Stimulated activated naive CD8-positive, alpha-beta T cell treated with anti-CD3 and anti-CD28 coated beads, Interleukin-15, amount 100 ng/mL, for 72 hours (primary cell): ENCODE measurements at regions not wholly inside any gene's neighbourhood (a gene's known extent, or its start where the extent isn't known, plus 50 kb on each side); places are given as distances from the start of the nearest gene placed in this dataset.

Experiments
- ATAC-seq: fragments of 150-1000 bp; cut with Tn5 transposase; 2 replicates; pipeline ENCODE4 v1.10.0; 2021; ENCODE audit warnings: mild to moderate bottlenecking, moderate library complexity
- DNase-seq, 2 donors: peaks; one replicate each; pipeline ENCODE4 v3.0.0; 2021 to 2022
- H3K27ac Mint-ChIP-seq, 2 donors: one replicate each; pipeline ENCODE4 v1.8.0; 2022; ENCODE audit warnings: mild to moderate bottlenecking in 2 of 2, mixed read lengths in 2 of 2, moderate library complexity in 2 of 2
- H3K27me3 Mint-ChIP-seq: one replicate; pipeline ENCODE4 v1.8.0; 2022; ENCODE audit warnings: mixed read lengths
- H3K4me1 Mint-ChIP-seq: one replicate; pipeline ENCODE4 v1.8.0; 2022; ENCODE audit warnings: mild to moderate bottlenecking, mixed read lengths
- H3K4me3 Mint-ChIP-seq, 2 donors: one replicate each; pipeline ENCODE4 v1.8.0; 2022; ENCODE audit warnings: mild to moderate bottlenecking in 2 of 2, mixed read lengths in 2 of 2, moderate library complexity in 1 of 2
- H3K9me3 Mint-ChIP-seq, 2 donors: one replicate each; pipeline ENCODE4 v1.8.0; 2022; ENCODE audit warnings: mixed read lengths in 2 of 2

GRCh38 chr1:83761167-83762038, 237.5 kb downstream of the TTLL7 start:
- Mint-ChIP-seq H3K9me3 (no peaks in the 10 kb centered on the region), H3K4me1 (peaks cover 8% of the 10 kb centered on the region), H3K27me3 (peaks cover 7% of the 10 kb centered on the region), H3K27ac (no peak overlapping the region), H3K4me3 (no peak overlapping the region)
- ATAC-seq (peak; percentile 93), DNase-seq (peak; percentile 8 to 30)

GRCh38 chr1:83760226-83761021, 238.5 kb downstream of the TTLL7 start:
- no peak overlapping the region for H3K4me3 Mint-ChIP-seq
- DNase-seq, result no peak
- no peak overlapping the region for H3K27ac Mint-ChIP-seq
- ATAC-seq, result no peak
- H3K9me3 Mint-ChIP-seq, result no peaks in the 10 kb centered on the region
- H3K27me3 Mint-ChIP-seq, result peaks cover 7% of the 10 kb centered on the region
- H3K4me1 Mint-ChIP-seq, result peaks cover 8% of the 10 kb centered on the region

GRCh38 chr1:83756984-83757717, 241.8 kb downstream of the TTLL7 start:
- Mint-ChIP-seq H3K4me1 (peaks cover 8% of the 10 kb centered on the region), H3K4me3 (no peak overlapping the region), H3K9me3 (no peaks in the 10 kb centered on the region), H3K27ac (no peak overlapping the region), H3K27me3 (peaks cover 7% of the 10 kb centered on the region)
- ATAC-seq (no peak), DNase-seq (no peak)

- H3K9me3 Mint-ChIP-seq, result peaks cover 4 to 7% of the 10 kb centered on the region in 2 donors
- ATAC-seq, result no peak
- DNase-seq, result no peak
- H3K27ac Mint-ChIP-seq, result no peak overlapping the region
- H3K4me3 Mint-ChIP-seq, result no peak overlapping the region
- no peaks in the 10 kb centered on the region for H3K27me3 Mint-ChIP-seq
- H3K4me1 Mint-ChIP-seq, result no peaks in the 10 kb centered on the region
Measured at GRCh38 chr1:83751602-83752001, 247.3 kb downstream of the TTLL7 start.

GRCh38 chr1:83750201-83750600, 248.7 kb downstream of the TTLL7 start:
- Mint-ChIP-seq H3K27me3 (no peaks in the 10 kb centered on the region), H3K27ac (no peak overlapping the region), H3K4me3 (no peak overlapping the region), H3K4me1 (no peaks in the 10 kb centered on the region), H3K9me3 (peaks cover 4 to 7% of the 10 kb centered on the region in 2 donors)
- no peak for DNase-seq
- no peak for ATAC-seq

- H3K4me3 Mint-ChIP-seq, result no peak overlapping the region
- DNase-seq (no peak), ATAC-seq (no peak)
- peaks cover 4 to 7% of the 10 kb centered on the region in 2 donors for H3K9me3 Mint-ChIP-seq
- H3K4me1 Mint-ChIP-seq, result no peaks in the 10 kb centered on the region
- H3K27me3 Mint-ChIP-seq, result no peaks in the 10 kb centered on the region
- H3K27ac Mint-ChIP-seq, result no peak overlapping the region
Measured at GRCh38 chr1:83747853-83748482, 251.0 kb downstream of the TTLL7 start.

- no peak overlapping the region for H3K27ac Mint-ChIP-seq
- H3K27me3 Mint-ChIP-seq, result no peaks in the 10 kb centered on the region
- H3K9me3 Mint-ChIP-seq, result peaks cover 0 to 2% of the 10 kb centered on the region in 2 donors
- DNase-seq (no peak), ATAC-seq (no peak)
- no peaks in the 10 kb centered on the region for H3K4me1 Mint-ChIP-seq
- no peak overlapping the region for H3K4me3 Mint-ChIP-seq
Measured at GRCh38 chr1:83746234-83746633, 252.7 kb downstream of the TTLL7 start.

- ATAC-seq, result no peak
- no peaks in the 10 kb centered on the region for H3K27me3 Mint-ChIP-seq
Measured at GRCh38 chr1:83742446-83742845, 256.5 kb downstream of the TTLL7 start.

GRCh38 chr1:83741770-83742169, 257.2 kb downstream of the TTLL7 start:
- H3K27me3 Mint-ChIP-seq, result no peaks in the 10 kb centered on the region
- H3K4me3 Mint-ChIP-seq, result no peak overlapping the region
- no peaks in the 10 kb centered on the region for H3K4me1 Mint-ChIP-seq
- H3K9me3 Mint-ChIP-seq, result no peaks in the 10 kb centered on the region
- ATAC-seq, result no peak
- no peak for DNase-seq
- H3K27ac Mint-ChIP-seq, result peak overlapping the region in 1 of 2 donors; percentile 26

More at GRCh38 chr1:83742446-83742845, 256.5 kb downstream of the TTLL7 start:
- no peak for DNase-seq
- H3K9me3 Mint-ChIP-seq, result no peaks in the 10 kb centered on the region
- no peaks in the 10 kb centered on the region for H3K4me1 Mint-ChIP-seq
- H3K27ac Mint-ChIP-seq, result no peak overlapping the region
- H3K4me3 Mint-ChIP-seq, result no peak overlapping the region

- no peaks in the 10 kb centered on the region for H3K4me1 Mint-ChIP-seq
- no peak overlapping the region for H3K27ac Mint-ChIP-seq
- no peak for DNase-seq
- no peaks in the 10 kb centered on the region for H3K27me3 Mint-ChIP-seq
- no peaks in the 10 kb centered on the region for H3K9me3 Mint-ChIP-seq
- ATAC-seq, result no peak
- H3K4me3 Mint-ChIP-seq, result no peak overlapping the region
Measured at GRCh38 chr1:83741348-83741747, 257.6 kb downstream of the TTLL7 start.

- H3K4me3 Mint-ChIP-seq, result no peak overlapping the region
- no peaks in the 10 kb centered on the region for H3K27me3 Mint-ChIP-seq
- H3K27ac Mint-ChIP-seq, result no peak overlapping the region
- DNase-seq, result no peak
- H3K9me3 Mint-ChIP-seq, result no peaks in the 10 kb centered on the region
- no peak for ATAC-seq
- no peaks in the 10 kb centered on the region for H3K4me1 Mint-ChIP-seq
Measured at GRCh38 chr1:83735526-83735925, 263.4 kb downstream of the TTLL7 start.

- no peaks in the 10 kb centered on the region for H3K4me1 Mint-ChIP-seq
- H3K9me3 Mint-ChIP-seq, result no peaks in the 10 kb centered on the region
- DNase-seq (no peak), ATAC-seq (no peak)
- H3K4me3 Mint-ChIP-seq, result no peak overlapping the region
- no peaks in the 10 kb centered on the region for H3K27me3 Mint-ChIP-seq
- peak overlapping the region in 1 of 2 donors; percentile 61 for H3K27ac Mint-ChIP-seq
Measured at GRCh38 chr1:83734420-83734819, 264.5 kb downstream of the TTLL7 start.

- H3K27ac Mint-ChIP-seq, result no peak overlapping the region
- no peak for DNase-seq
- no peak for ATAC-seq
- no peaks in the 10 kb centered on the region for H3K4me1 Mint-ChIP-seq
- H3K27me3 Mint-ChIP-seq, result no peaks in the 10 kb centered on the region
- H3K9me3 Mint-ChIP-seq, result no peaks in the 10 kb centered on the region
- H3K4me3 Mint-ChIP-seq, result no peak overlapping the region
Measured at GRCh38 chr1:83725735-83726360, 273.1 kb downstream of the TTLL7 start.

- peak overlapping the region in 1 of 2 donors; percentile 30 for H3K27ac Mint-ChIP-seq
- H3K27me3 Mint-ChIP-seq, result no peaks in the 10 kb centered on the region
- no peak for DNase-seq
- peaks cover 0 to 8% of the 10 kb centered on the region in 2 donors for H3K9me3 Mint-ChIP-seq
- H3K4me3 Mint-ChIP-seq, result no peak overlapping the region
- H3K4me1 Mint-ChIP-seq, result no peaks in the 10 kb centered on the region
- ATAC-seq, result peak; percentile 53
Measured at GRCh38 chr1:83718338-83718737, 280.6 kb downstream of the TTLL7 start.

- Mint-ChIP-seq H3K27me3 (no peaks in the 10 kb centered on the region), H3K4me1 (no peaks in the 10 kb centered on the region), H3K27ac (no peak overlapping the region), H3K9me3 (peaks cover 4 to 13% of the 10 kb centered on the region in 2 donors), H3K4me3 (no peak overlapping the region)
- ATAC-seq (no peak), DNase-seq (no peak)
Measured at GRCh38 chr1:83717785-83718184, 281.1 kb downstream of the TTLL7 start.
